WTC11 (cell line): ENCODE measurements at regions not wholly inside any gene's neighbourhood (a gene's known extent, or its start where the extent isn't known, plus 50 kb on each side); places are given as distances from the start of the nearest gene placed in this dataset.
A peak's percentile ranks its signal among the peaks of the same experiment; 100 is the strongest.

Experiments used
- ATAC-seq: fragments of 200-7000 bp; cut with Tn5 transposase; 2 replicates; pipeline ENCODE4 v1.10.0; 2021; ENCODE audit warnings: mild to moderate bottlenecking, moderate library complexity
- CTCF ChIA-PET: fragments of 300-600 bp; sonication (Branson Sonifier 250); formaldehyde crosslinking; loops from one replicate; lab custom pipeline; 2021; ENCODE audit warnings: antibody characterized with exemption; lab: Charles Lee
- POLR2A ChIA-PET: fragments of 350-600 bp; sonication (Branson Sonifier 250); formaldehyde crosslinking; loops from one replicate; lab custom pipeline; 2021; ENCODE audit warnings: antibody characterized with exemption; lab: Charles Lee
- DNase-seq: peaks from one replicate; pipeline ENCODE4 v3.0.0; 2021; ENCODE audit warnings: low spot score
- H3K27ac Mint-ChIP-seq: 2 replicates; pipeline ENCODE4 v1.8.0; 2021; ENCODE audit warnings: mixed read lengths
- H3K27me3 Mint-ChIP-seq: 2 replicates; pipeline ENCODE4 v1.8.0; 2021; ENCODE audit warnings: low read depth, mild to moderate bottlenecking, moderate library complexity, mixed read lengths
- H3K36me3 Mint-ChIP-seq: 2 replicates; pipeline ENCODE4 v1.8.0; 2021; ENCODE audit warnings: mixed read lengths
- H3K4me1 Mint-ChIP-seq: 2 replicates; pipeline ENCODE4 v1.8.0; 2022; ENCODE audit warnings: mixed read lengths
- H3K4me3 Mint-ChIP-seq: 2 replicates; pipeline ENCODE4 v1.8.0; 2021; ENCODE audit warnings: mild to moderate bottlenecking, moderate library complexity, mixed read lengths
- H3K9me3 Mint-ChIP-seq: 2 replicates; pipeline ENCODE4 v1.8.0; 2021; ENCODE audit warnings: mixed read lengths
- CBFB ChIP-seq: sonication (generic); formaldehyde crosslinking; IDR thresholded peaks from 2 replicates; pipeline ENCODE4 v1.8.1; 2022; ENCODE audit warnings: mild to moderate bottlenecking, low read depth, missing genetic modification reagents
- CREM ChIP-seq: sonication (generic); formaldehyde crosslinking; IDR thresholded peaks from 2 replicates; pipeline ENCODE4 v1.8.1; 2022; ENCODE audit warnings: mild to moderate bottlenecking, missing genetic modification reagents, moderate library complexity
- ELF4 ChIP-seq: sonication (generic); formaldehyde crosslinking; IDR thresholded peaks from 2 replicates; pipeline ENCODE4 v1.8.1; 2022; ENCODE audit warnings: low read depth, mild to moderate bottlenecking, moderate library complexity, missing genetic modification reagents
- ESRRA ChIP-seq: sonication (generic); formaldehyde crosslinking; IDR thresholded peaks from 2 replicates; pipeline ENCODE4 v1.8.1; 2022; ENCODE audit warnings: mild to moderate bottlenecking, missing genetic modification reagents, borderline replicate concordance
- FOXJ3 ChIP-seq: sonication (generic); formaldehyde crosslinking; IDR thresholded peaks from 2 replicates; pipeline ENCODE4 v1.9.0; 2021; ENCODE audit warnings: missing genetic modification reagents, mild to moderate bottlenecking, borderline replicate concordance
- FOXP1 ChIP-seq: sonication (generic); formaldehyde crosslinking; IDR thresholded peaks from 2 replicates; pipeline ENCODE4 v1.8.0; 2022; ENCODE audit warnings: missing genetic modification reagents, mild to moderate bottlenecking, moderate library complexity, borderline replicate concordance
- HMGA2 ChIP-seq: fragments of 250-450 bp; sonication (Bioruptor Pico); IDR thresholded peaks from 2 replicates; pipeline ENCODE4 v1.4.0; 2021; ENCODE audit warnings: mild to moderate bottlenecking, moderate library complexity
- JUN ChIP-seq: sonication (generic); formaldehyde crosslinking; IDR thresholded peaks from 2 replicates; pipeline ENCODE4 v1.8.0; 2023; ENCODE audit warnings: mild to moderate bottlenecking, missing genetic modification reagents
- MYBL2 ChIP-seq: sonication (generic); formaldehyde crosslinking; IDR thresholded peaks from 2 replicates; pipeline ENCODE4 v1.8.1; 2023; ENCODE audit warnings: mild to moderate bottlenecking, moderate library complexity, missing genetic modification reagents
- NFATC4 ChIP-seq: fragments of 250-450 bp; sonication (Bioruptor Pico); IDR thresholded peaks from 2 replicates; pipeline ENCODE4 v1.9.0; 2021; ENCODE audit warnings: mild to moderate bottlenecking
- RELA ChIP-seq: sonication (generic); formaldehyde crosslinking; IDR thresholded peaks from 2 replicates; pipeline ENCODE4 v1.8.1; 2022; ENCODE audit warnings: missing genetic modification reagents, mild to moderate bottlenecking, borderline replicate concordance
- SP1 ChIP-seq: sonication (generic); formaldehyde crosslinking; conservative IDR thresholded peaks from 2 replicates; pipeline ENCODE4 v1.8.1; 2022; ENCODE audit warnings: missing genetic modification reagents
- ZNF219 ChIP-seq: sonication (generic); formaldehyde crosslinking; IDR thresholded peaks from 2 replicates; pipeline ENCODE4 v1.8.0; 2023; ENCODE audit warnings: missing genetic modification reagents, mild to moderate bottlenecking, borderline replicate concordance
- ZNF232 ChIP-seq: sonication (generic); formaldehyde crosslinking; IDR thresholded peaks from 2 replicates; pipeline ENCODE4 v1.8.0; 2022; ENCODE audit warnings: mild to moderate bottlenecking, missing genetic modification reagents
- TF ChIP-seq, protein P1 (sequence below): sonication (generic); formaldehyde crosslinking; IDR thresholded peaks from 2 replicates; pipeline ENCODE4 v1.8.1; 2023; ENCODE audit warnings: mild to moderate bottlenecking, missing genetic modification reagents, moderate library complexity
- TF ChIP-seq, protein P2 (sequence below): sonication (generic); formaldehyde crosslinking; IDR thresholded peaks from 2 replicates; pipeline ENCODE4 v1.8.1; 2023; ENCODE audit warnings: mild to moderate bottlenecking, missing genetic modification reagents
- TF ChIP-seq, protein P3 (sequence below): fragments of 250-450 bp; sonication (Bioruptor Pico); IDR thresholded peaks from 2 replicates; pipeline ENCODE4 v1.9.0; 2021; ENCODE audit warnings: moderate library complexity, mild to moderate bottlenecking, inconsistent platforms, borderline replicate concordance
- TF ChIP-seq, protein P4 (sequence below): sonication (generic); formaldehyde crosslinking; IDR thresholded peaks from 2 replicates; pipeline ENCODE4 v1.8.0; 2023; ENCODE audit warnings: missing genetic modification reagents
- TF ChIP-seq, protein P5 (sequence below): sonication (generic); formaldehyde crosslinking; IDR thresholded peaks from 2 replicates; pipeline ENCODE4 v1.8.0; 2022; ENCODE audit warnings: mild to moderate bottlenecking, missing genetic modification reagents
- TF ChIP-seq, protein P6 (sequence below): sonication (generic); formaldehyde crosslinking; IDR thresholded peaks from 2 replicates; pipeline ENCODE4 v1.8.1; 2023; ENCODE audit warnings: mild to moderate bottlenecking, moderate library complexity, missing genetic modification reagents
- TF ChIP-seq, protein P7 (sequence below): sonication (generic); formaldehyde crosslinking; conservative IDR thresholded peaks from 2 replicates; pipeline ENCODE4 v1.8.1; 2022; ENCODE audit warnings: mild to moderate bottlenecking, missing genetic modification reagents
- TF ChIP-seq, protein P8 (sequence below): sonication (generic); formaldehyde crosslinking; IDR thresholded peaks from 2 replicates; pipeline ENCODE4 v1.8.0; 2022; ENCODE audit warnings: mild to moderate bottlenecking, missing genetic modification reagents

DNA sequence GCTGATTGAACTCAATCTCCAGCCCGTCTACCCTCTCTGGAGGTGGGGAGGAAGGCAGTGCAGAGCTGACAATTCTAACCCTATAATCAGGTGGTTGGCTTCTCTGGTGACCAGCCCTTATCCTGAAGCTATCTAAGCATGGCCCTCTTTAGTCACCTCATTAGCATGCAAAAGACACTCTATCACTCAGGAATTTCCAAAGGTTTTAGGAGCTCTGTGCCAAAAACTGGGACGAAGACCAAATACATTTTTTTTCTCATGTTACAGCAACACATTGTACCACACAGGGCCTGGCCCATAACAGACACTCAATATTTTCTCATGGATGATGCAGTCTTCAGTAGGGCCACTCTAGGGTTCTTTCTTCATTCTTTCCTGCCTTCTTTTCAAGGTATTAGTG lies 118.8 kb upstream of the VLDLR start (continued):
- TF ChIP-seq, protein P1, sequence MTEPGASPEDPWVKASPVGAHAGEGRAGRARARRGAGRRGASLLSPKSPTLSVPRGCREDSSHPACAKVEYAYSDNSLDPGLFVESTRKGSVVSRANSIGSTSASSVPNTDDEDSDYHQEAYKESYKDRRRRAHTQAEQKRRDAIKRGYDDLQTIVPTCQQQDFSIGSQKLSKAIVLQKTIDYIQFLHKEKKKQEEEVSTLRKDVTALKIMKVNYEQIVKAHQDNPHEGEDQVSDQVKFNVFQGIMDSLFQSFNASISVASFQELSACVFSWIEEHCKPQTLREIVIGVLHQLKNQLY (CRISPR knock-in tag) = no peak
- TF ChIP-seq SP1 (CRISPR knock-in tag) = no peak
- no peak for TF ChIP-seq ESRRA (CRISPR knock-in tag)
- no peak for TF ChIP-seq RELA (CRISPR knock-in tag)

DNA sequence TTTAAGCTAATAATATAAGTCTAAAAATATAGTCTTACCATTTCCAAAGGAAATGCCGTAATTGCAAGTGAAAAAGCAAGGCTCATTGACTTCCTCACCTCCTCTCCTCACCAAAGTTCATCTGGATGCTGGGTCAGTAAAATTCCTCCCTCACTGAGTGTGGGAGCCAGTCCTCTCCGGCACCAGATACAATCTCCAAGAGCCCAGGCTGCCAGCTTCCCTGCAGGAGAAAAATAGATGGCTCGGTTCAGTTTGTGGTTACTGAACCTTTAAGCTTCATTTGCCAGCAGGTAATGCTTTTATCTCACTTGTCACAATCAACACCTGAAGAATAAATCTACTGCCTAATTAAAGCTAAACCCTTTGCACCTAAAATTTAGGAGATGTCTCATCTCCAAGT lies 115.3 kb upstream of the VLDLR start:
- Mint-ChIP-seq H3K9me3 (peaks cover 19% of the 10 kb centered on the region), H3K4me3 (no peak overlapping the region), H3K4me1 (peaks cover 8% of the 10 kb centered on the region; the same call in 1 of the 2 replicates), H3K27me3 (no peaks in the 10 kb centered on the region), H3K36me3 (peaks cover 5% of the 10 kb centered on the region; the same call in 1 of the 2 replicates), H3K27ac (no peak overlapping the region)
- no peak for DNase-seq
- TF ChIP-seq, protein P2, sequence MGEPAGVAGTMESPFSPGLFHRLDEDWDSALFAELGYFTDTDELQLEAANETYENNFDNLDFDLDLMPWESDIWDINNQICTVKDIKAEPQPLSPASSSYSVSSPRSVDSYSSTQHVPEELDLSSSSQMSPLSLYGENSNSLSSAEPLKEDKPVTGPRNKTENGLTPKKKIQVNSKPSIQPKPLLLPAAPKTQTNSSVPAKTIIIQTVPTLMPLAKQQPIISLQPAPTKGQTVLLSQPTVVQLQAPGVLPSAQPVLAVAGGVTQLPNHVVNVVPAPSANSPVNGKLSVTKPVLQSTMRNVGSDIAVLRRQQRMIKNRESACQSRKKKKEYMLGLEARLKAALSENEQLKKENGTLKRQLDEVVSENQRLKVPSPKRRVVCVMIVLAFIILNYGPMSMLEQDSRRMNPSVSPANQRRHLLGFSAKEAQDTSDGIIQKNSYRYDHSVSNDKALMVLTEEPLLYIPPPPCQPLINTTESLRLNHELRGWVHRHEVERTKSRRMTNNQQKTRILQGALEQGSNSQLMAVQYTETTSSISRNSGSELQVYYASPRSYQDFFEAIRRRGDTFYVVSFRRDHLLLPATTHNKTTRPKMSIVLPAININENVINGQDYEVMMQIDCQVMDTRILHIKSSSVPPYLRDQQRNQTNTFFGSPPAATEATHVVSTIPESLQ (CRISPR knock-in tag) = no peak
- ChIA-PET POLR2A (no interaction called here), CTCF (no interaction called here)
- no peak for ATAC-seq

DNA sequence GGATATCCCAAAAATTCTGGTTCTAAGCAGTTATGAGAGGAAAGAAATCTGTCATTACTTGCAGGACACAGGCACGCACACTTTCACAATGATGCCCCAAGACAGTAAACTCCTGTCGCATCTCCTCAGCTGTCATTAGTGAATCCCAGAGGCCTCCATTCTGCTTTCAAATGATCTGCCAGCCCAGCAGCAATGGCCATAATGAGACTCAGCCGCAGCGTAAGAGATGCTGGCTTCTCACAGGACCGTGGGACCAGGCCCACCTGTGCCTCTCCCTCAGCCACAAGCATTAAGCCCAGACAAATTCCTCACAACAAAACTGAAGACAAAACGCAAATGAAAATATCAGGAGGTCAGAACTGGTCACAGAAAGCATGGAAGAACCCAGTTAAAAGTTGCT lies 98.0 kb upstream of the VLDLR start:
- TF ChIP-seq CREM (CRISPR knock-in tag) (no peak), JUN (CRISPR knock-in tag) (no peak), ESRRA (CRISPR knock-in tag) (no peak), HMGA2 (CRISPR knock-in tag) (no peak)
- TF ChIP-seq, protein P3, sequence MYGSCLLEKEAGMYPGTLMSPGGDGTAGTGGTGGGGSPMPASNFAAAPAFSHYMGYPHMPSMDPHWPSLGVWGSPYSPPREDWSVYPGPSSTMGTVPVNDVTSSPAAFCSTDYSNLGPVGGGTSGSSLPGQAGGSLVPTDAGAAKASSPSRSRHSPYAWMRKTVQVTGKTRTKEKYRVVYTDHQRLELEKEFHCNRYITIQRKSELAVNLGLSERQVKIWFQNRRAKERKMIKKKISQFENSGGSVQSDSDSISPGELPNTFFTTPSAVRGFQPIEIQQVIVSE = no peak
- TF ChIP-seq, protein P4, sequence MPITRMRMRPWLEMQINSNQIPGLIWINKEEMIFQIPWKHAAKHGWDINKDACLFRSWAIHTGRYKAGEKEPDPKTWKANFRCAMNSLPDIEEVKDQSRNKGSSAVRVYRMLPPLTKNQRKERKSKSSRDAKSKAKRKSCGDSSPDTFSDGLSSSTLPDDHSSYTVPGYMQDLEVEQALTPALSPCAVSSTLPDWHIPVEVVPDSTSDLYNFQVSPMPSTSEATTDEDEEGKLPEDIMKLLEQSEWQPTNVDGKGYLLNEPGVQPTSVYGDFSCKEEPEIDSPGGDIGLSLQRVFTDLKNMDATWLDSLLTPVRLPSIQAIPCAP (CRISPR knock-in tag) = no peak
- TF ChIP-seq, protein P5, sequence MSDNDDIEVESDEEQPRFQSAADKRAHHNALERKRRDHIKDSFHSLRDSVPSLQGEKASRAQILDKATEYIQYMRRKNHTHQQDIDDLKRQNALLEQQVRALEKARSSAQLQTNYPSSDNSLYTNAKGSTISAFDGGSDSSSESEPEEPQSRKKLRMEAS (CRISPR knock-in tag) = no peak
- TF ChIP-seq, protein P1 (CRISPR knock-in tag) = no peak
- Mint-ChIP-seq H3K36me3 (peaks cover 35% of the 10 kb centered on the region), H3K4me1 (peaks cover 9% of the 10 kb centered on the region), H3K9me3 (peaks cover 43% of the 10 kb centered on the region), H3K4me3 (no peak overlapping the region), H3K27ac (peak overlapping the region; percentile 54), H3K27me3 (no peaks in the 10 kb centered on the region)
- DNase-seq (no peak), ATAC-seq (no peak)
- POLR2A ChIA-PET = no interaction called here
- CTCF ChIA-PET = no interaction called here

DNA sequence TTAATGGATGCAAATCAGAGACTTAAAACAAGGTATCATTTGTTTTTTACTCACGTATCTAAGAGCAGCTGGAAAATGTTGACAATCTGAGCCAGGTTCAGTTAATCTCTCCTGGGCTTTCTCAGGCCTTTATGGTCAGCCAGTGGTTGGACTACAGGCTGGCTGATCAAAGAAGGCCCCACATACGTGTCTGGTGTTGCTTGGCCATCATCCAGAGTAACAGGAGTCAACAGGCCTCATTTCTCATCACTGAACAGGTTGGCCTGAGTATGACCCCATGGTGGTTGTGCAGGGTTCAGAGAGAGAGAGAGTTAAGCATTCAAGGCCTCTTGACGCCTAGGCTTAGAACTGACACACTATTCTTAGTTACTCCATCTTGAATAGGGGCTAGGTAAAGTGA lies 97.0 kb upstream of the VLDLR start:
- ATAC-seq (no peak), DNase-seq (no peak)
- Mint-ChIP-seq H3K4me1 (peaks cover 9% of the 10 kb centered on the region), H3K27me3 (no peaks in the 10 kb centered on the region), H3K9me3 (peaks cover 33% of the 10 kb centered on the region), H3K4me3 (no peak overlapping the region), H3K36me3 (peaks cover 26% of the 10 kb centered on the region), H3K27ac (no peak overlapping the region)
- ChIA-PET CTCF (no interaction called here), POLR2A (no interaction called here)
- TF ChIP-seq, protein P6, sequence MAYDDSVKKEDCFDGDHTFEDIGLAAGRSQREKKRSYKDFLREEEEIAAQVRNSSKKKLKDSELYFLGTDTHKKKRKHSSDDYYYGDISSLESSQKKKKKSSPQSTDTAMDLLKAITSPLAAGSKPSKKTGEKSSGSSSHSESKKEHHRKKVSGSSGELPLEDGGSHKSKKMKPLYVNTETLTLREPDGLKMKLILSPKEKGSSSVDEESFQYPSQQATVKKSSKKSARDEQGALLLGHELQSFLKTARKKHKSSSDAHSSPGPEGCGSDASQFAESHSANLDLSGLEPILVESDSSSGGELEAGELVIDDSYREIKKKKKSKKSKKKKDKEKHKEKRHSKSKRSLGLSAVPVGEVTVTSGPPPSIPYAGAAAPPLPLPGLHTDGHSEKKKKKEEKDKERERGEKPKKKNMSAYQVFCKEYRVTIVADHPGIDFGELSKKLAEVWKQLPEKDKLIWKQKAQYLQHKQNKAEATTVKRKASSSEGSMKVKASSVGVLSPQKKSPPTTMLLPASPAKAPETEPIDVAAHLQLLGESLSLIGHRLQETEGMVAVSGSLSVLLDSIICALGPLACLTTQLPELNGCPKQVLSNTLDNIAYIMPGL = no peak
- no peak for TF ChIP-seq ELF4 (CRISPR knock-in tag)
- TF ChIP-seq FOXP1 (CRISPR knock-in tag) = no peak
- TF ChIP-seq, protein P7, sequence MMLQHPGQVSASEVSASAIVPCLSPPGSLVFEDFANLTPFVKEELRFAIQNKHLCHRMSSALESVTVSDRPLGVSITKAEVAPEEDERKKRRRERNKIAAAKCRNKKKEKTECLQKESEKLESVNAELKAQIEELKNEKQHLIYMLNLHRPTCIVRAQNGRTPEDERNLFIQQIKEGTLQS (CRISPR knock-in tag) = no peak
- no peak for TF ChIP-seq CBFB
- TF ChIP-seq FOXJ3 = no peak
- TF ChIP-seq, protein P8, sequence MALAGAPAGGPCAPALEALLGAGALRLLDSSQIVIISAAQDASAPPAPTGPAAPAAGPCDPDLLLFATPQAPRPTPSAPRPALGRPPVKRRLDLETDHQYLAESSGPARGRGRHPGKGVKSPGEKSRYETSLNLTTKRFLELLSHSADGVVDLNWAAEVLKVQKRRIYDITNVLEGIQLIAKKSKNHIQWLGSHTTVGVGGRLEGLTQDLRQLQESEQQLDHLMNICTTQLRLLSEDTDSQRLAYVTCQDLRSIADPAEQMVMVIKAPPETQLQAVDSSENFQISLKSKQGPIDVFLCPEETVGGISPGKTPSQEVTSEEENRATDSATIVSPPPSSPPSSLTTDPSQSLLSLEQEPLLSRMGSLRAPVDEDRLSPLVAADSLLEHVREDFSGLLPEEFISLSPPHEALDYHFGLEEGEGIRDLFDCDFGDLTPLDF = no peak
- TF ChIP-seq RELA (CRISPR knock-in tag) = no peak
- no peak for TF ChIP-seq ZNF232 (CRISPR knock-in tag)
- no peak for TF ChIP-seq NFATC4 (CRISPR knock-in tag)
- TF ChIP-seq ZNF219 = no peak
- TF ChIP-seq MYBL2 (CRISPR knock-in tag) = no peak
